Endothelial cell of umbilical vein (primary cell): ENCODE measurements at regions not wholly inside any gene's neighbourhood (a gene's known extent, or its start where the extent isn't known, plus 50 kb on each side); places are given as distances from the start of the nearest gene placed in this dataset.

ENCODE experiments used
- BruUV-seq: library from RNA; stranded (reverse); fragments of 400-500 nt; replicated peaks from 2 replicates; lab custom pipeline; 2021; lab: Mats Ljungman, UMichigan
- CTCF ChIA-PET: fragments of 300-600, 350-600 bp; sonication (Branson Sonifier 250); formaldehyde crosslinking; loops from one replicate; lab custom pipeline; 2021; ENCODE audit warnings: antibody characterized with exemption, inconsistent platforms; lab: Charles Lee
- POLR2A ChIA-PET: fragments of 300-600, 350-600 bp; sonication (Branson Sonifier 250); formaldehyde crosslinking; loops from one replicate; lab custom pipeline; 2021; ENCODE audit warnings: antibody characterized with exemption, inconsistent platforms; lab: Charles Lee
- DNase-seq: peaks from one replicate; pipeline ENCODE4 v3.0.0-alpha.2; 2011; ENCODE audit warnings: low read depth, low spot score
- FAIRE-seq: peaks from 2 replicates; lab custom pipeline; 2011; peaks lifted over from hg19 to GRCh38; lab: Jason Lieb, UNC
- H2AFZ ChIP-seq: 2 replicates; pipeline ENCODE4 v1.6.0; 2012; ENCODE audit warnings: low read depth, low read length, control low read depth, inconsistent platforms
- H3K27ac ChIP-seq: 2 replicates; pipeline ENCODE4 v1.5.1; 2011; ENCODE audit warnings: low read depth, mild to moderate bottlenecking, control low read depth, low read length, moderate library complexity; ENCODE audit not compliant: insufficient read depth
- H3K27me3 ChIP-seq, 2 experiments: 2 replicates each; pipeline versions ENCODE4 v1.6.0 to v1.6.1; 2011; ENCODE audit warnings: low read length in 2 of 2, mixed read lengths in 1 of 2; ENCODE audit not compliant: control insufficient read depth in 2 of 2, insufficient read depth in 2 of 2
- H3K36me3 ChIP-seq, 2 experiments: 2 replicates in 1 of 2; 3 replicates in 1 of 2; pipeline ENCODE4 v1.5.1; 2011; ENCODE audit warnings: low read length in 2 of 2, mild to moderate bottlenecking in 1 of 2, moderate library complexity in 1 of 2; ENCODE audit not compliant: control insufficient read depth in 2 of 2, insufficient read depth in 2 of 2; ENCODE audit errors: extremely low read depth in 1 of 2
- H3K4me1 ChIP-seq: 3 replicates; pipeline ENCODE4 v1.5.1; 2011; ENCODE audit warnings: mild to moderate bottlenecking, low read length; ENCODE audit not compliant: control insufficient read depth, insufficient read depth; ENCODE audit errors: extremely low read depth
- H3K4me2 ChIP-seq: 2 replicates; pipeline ENCODE4 v1.6.1; 2011; ENCODE audit warnings: low read length, control low read depth, mixed read lengths; ENCODE audit not compliant: insufficient read depth
- H3K4me3 ChIP-seq, 3 experiments: fragments of 200-600 bp in 1 of 3; sonication (generic), shearing (Covaris generic) in 1 of 3; replicated peaks in 1 of 3; 2 replicates each; pipeline ENCODE4 v1.5.1; 2011 to 2016; ENCODE audit warnings: control low read depth in 3 of 3, low read length in 3 of 3, mild to moderate bottlenecking in 2 of 3, inconsistent platforms in 1 of 3, low read depth in 1 of 3, moderate library complexity in 1 of 3; ENCODE audit not compliant: insufficient read depth in 1 of 3
- H3K79me2 ChIP-seq: 2 replicates; pipeline ENCODE4 v1.6.0; 2012; ENCODE audit warnings: low read length, inconsistent platforms; ENCODE audit not compliant: control insufficient read depth, insufficient read depth
- H3K9ac ChIP-seq: replicated peaks from 2 replicates; pipeline ENCODE3; 2011; ENCODE audit warnings: low read length, control low read depth; ENCODE audit not compliant: insufficient read depth; ENCODE audit errors: extremely low read depth
- H3K9me1 ChIP-seq: replicated peaks from 3 replicates; pipeline ENCODE4 v1.6.0; 2011; ENCODE audit warnings: mild to moderate bottlenecking, low read length; ENCODE audit not compliant: control insufficient read depth, insufficient read depth; ENCODE audit errors: extremely low read depth
- H3K9me3 ChIP-seq: replicated peaks from 2 replicates; pipeline ENCODE4 v1.5.1; 2012; ENCODE audit warnings: low read length, inconsistent platforms; ENCODE audit not compliant: control insufficient read depth, insufficient read depth
- H4K20me1 ChIP-seq: replicated peaks from 2 replicates; pipeline ENCODE3; 2011; ENCODE audit warnings: mild to moderate bottlenecking, low read length; ENCODE audit not compliant: control insufficient read depth, insufficient read depth; ENCODE audit errors: extremely low read depth
- CTCF ChIP-seq, 2 donors: IDR thresholded peaks; 1 replicate in 1 of 2; 2 replicates in 1 of 2; pipeline ENCODE4 v1.5.1; 2011; ENCODE audit warnings: low read length in 2 of 2, mild to moderate bottlenecking in 2 of 2, moderate library complexity in 2 of 2, control low read depth in 1 of 2, inconsistent platforms in 1 of 2, low read depth in 1 of 2; ENCODE audit not compliant: insufficient read depth in 1 of 2; ENCODE audit errors: extremely low read depth in 1 of 2
- EZH2 ChIP-seq: IDR thresholded peaks from 2 replicates; pipeline ENCODE4 v1.6.1; 2012; ENCODE audit warnings: borderline replicate concordance, low read depth, mild to moderate bottlenecking, moderate library complexity, low read length, inconsistent platforms; ENCODE audit not compliant: severe bottlenecking
- FOS ChIP-seq: IDR thresholded peaks from 2 replicates; pipeline ENCODE4 v1.6.1; 2011; ENCODE audit warnings: mild to moderate bottlenecking, low read length, moderate library complexity, borderline replicate concordance; ENCODE audit not compliant: insufficient read depth
- GATA2 ChIP-seq: IDR thresholded peaks from 2 replicates; pipeline ENCODE4 v1.7.0; 2011; ENCODE audit warnings: low read depth, mild to moderate bottlenecking, moderate library complexity, mixed read lengths, low read length; ENCODE audit not compliant: insufficient read length, insufficient read depth
- JUN ChIP-seq: IDR thresholded peaks from 2 replicates; pipeline ENCODE4 v1.6.1; 2011; ENCODE audit warnings: borderline replicate concordance, low read depth; ENCODE audit not compliant: insufficient read length, insufficient read depth
- MAX ChIP-seq: IDR thresholded peaks from 2 replicates; pipeline ENCODE4 v1.6.1; 2011; ENCODE audit not compliant: insufficient read depth, insufficient read length
- MYC ChIP-seq: IDR thresholded peaks from one replicate; pipeline ENCODE4 v1.6.1; 2011; ENCODE audit warnings: mild to moderate bottlenecking, low read depth, low read length
- POLR2A ChIP-seq: IDR thresholded peaks from 2 replicates; pipeline ENCODE4 v1.6.1; 2012; ENCODE audit warnings: low read depth, mild to moderate bottlenecking, control low read depth, low read length
- POLR2AphosphoS5 ChIP-seq: IDR thresholded peaks from 2 replicates; pipeline ENCODE4 v1.6.1; 2012; ENCODE audit warnings: low read depth, mild to moderate bottlenecking, control low read depth, low read length, moderate library complexity; ENCODE audit not compliant: insufficient read depth
- dilution Hi-C: fragments of 300-500 bp; cut with MboI; formaldehyde crosslinking; loops from one replicate; pipeline ENCODE4 v1.15.0; 2019; ENCODE audit warnings: low sequenced_read_pairs; ENCODE audit not compliant: extremely low pct_ligation_motif_present
- intact Hi-C: fragments of 100-400 bp; cut with micrococcal nuclease; formaldehyde crosslinking; loops from one replicate; pipeline ENCODE4 v1.10.0; 2022

GRCh38 chr10:121248266-121248665, 350.0 kb downstream of the FGFR2 start:
- no peaks in the 10 kb centered on the region for H3K9me3 ChIP-seq
- CTCF ChIA-PET: no interaction called here
- no peaks in the 10 kb centered on the region for H3K36me3 ChIP-seq
- BruUV-seq: no TSS peak
- no peaks in the 10 kb centered on the region for H3K27me3 ChIP-seq
- no peak overlapping the region for H3K9ac ChIP-seq
- H3K79me2 ChIP-seq: no peaks in the 10 kb centered on the region
- H3K27ac ChIP-seq: no peak overlapping the region
- no peaks in the 10 kb centered on the region for H4K20me1 ChIP-seq
- DNase-seq: no peak
- H2AFZ ChIP-seq: no peak overlapping the region
- no peak for FAIRE-seq
- no peaks in the 10 kb centered on the region for H3K9me1 ChIP-seq
- POLR2A ChIA-PET: no interaction called here
- H3K4me1 ChIP-seq: no peaks in the 10 kb centered on the region
- intact Hi-C loops (no loop called here), dilution Hi-C loops (no loop called here)
- H3K4me3 ChIP-seq: no peak overlapping the region
- TF ChIP-seq MAX (no peak), FOS (no peak), GATA2 (no peak), POLR2AphosphoS5 (no peak)
- no peak overlapping the region for H3K4me2 ChIP-seq

GRCh38 chr10:121250995-121251764, 347.1 kb downstream of the FGFR2 start:
- Histone ChIP-seq H3K36me3 (no peaks in the 10 kb centered on the region), H3K27ac (no peak overlapping the region), H3K79me2 (no peaks in the 10 kb centered on the region), H3K9me1 (no peaks in the 10 kb centered on the region), H2AFZ (no peak overlapping the region), H3K9me3 (no peaks in the 10 kb centered on the region), H3K4me3 (no peak overlapping the region), H3K9ac (no peak overlapping the region), H4K20me1 (no peaks in the 10 kb centered on the region), H3K27me3 (no peaks in the 10 kb centered on the region), H3K4me1 (no peaks in the 10 kb centered on the region), H3K4me2 (no peak overlapping the region)
- no peak for FAIRE-seq
- no TSS peak for BruUV-seq
- dilution Hi-C loops: no loop called here
- TF ChIP-seq MYC: no peak
- no peak for TF ChIP-seq GATA2
- no peak for TF ChIP-seq JUN
- no peak for TF ChIP-seq EZH2
- TF ChIP-seq CTCF (IDR thresholded peaks at IDR 0.05; ENCODE audit: extremely low read depth in 1 of 2, insufficient read depth in 1 of 2, low read depth in 1 of 2, low read length in 2 of 2): no peak
- no peak for TF ChIP-seq POLR2A
- no peak for TF ChIP-seq POLR2AphosphoS5
- no peak for TF ChIP-seq FOS
- no peak for TF ChIP-seq MAX
- ChIA-PET CTCF (no interaction called here), POLR2A (no interaction called here)
- intact Hi-C loops: no loop called here
- no peak for DNase-seq
